ENCODE measurements at regions not wholly inside any gene's neighbourhood (a gene's known extent, or its start where the extent isn't known, plus 50 kb on each side); places are given as distances from the start of the nearest gene placed in this dataset.

- TF ChIP-seq CTCF (IDR thresholded peaks at IDR 0.05) = no peak
- no peak for TF ChIP-seq POLR2A (IDR thresholded peaks at IDR 0.05)
- no peak for TF ChIP-seq EP300 (IDR thresholded peaks at IDR 0.05)
Measured at GRCh38 chr13:74206855-74207254, 72.7 kb upstream of the KLF12 start.

Data from ovary (tissue), 3 donors.